Activated naive CD4-positive, alpha-beta T cell treated with anti-CD3 and anti-CD28 coated beads for 36 hours (primary cell): ENCODE measurements at regions not wholly inside any gene's neighbourhood (a gene's known extent, or its start where the extent isn't known, plus 50 kb on each side); places are given as distances from the start of the nearest gene placed in this dataset.

Source experiments
- CTCF ChIA-PET: fragments of 350-600 bp; sonication (Branson Sonifier 250); formaldehyde crosslinking; loops from one replicate; lab custom pipeline; 2021; ENCODE audit warnings: antibody characterized with exemption; lab: Charles Lee
- DNase-seq: peaks from one replicate; pipeline ENCODE4 v3.0.0-alpha.2; 2020
- H3K27ac Mint-ChIP-seq: one replicate; pipeline ENCODE4 v1.8.0; 2021; ENCODE audit warnings: mild to moderate bottlenecking, mixed read lengths
- H3K27me3 Mint-ChIP-seq: one replicate; pipeline ENCODE4 v1.8.0; 2021; ENCODE audit warnings: low read depth, mixed read lengths
- H3K36me3 Mint-ChIP-seq: one replicate; pipeline ENCODE4 v1.8.0; 2021; ENCODE audit warnings: low read depth, mixed read lengths
- H3K4me1 Mint-ChIP-seq: one replicate; pipeline ENCODE4 v1.8.0; 2021; ENCODE audit warnings: low read depth, mixed read lengths
- H3K4me3 Mint-ChIP-seq: one replicate; pipeline ENCODE4 v1.8.0; 2021; ENCODE audit warnings: mild to moderate bottlenecking, moderate library complexity, mixed read lengths
- H3K9me3 Mint-ChIP-seq: one replicate; pipeline ENCODE4 v1.8.0; 2021; ENCODE audit warnings: mixed read lengths
- intact Hi-C: fragments of 100-400 bp; cut with micrococcal nuclease; formaldehyde crosslinking; loops from one replicate; pipeline ENCODE4 v1.15.1; 2023

DNA sequence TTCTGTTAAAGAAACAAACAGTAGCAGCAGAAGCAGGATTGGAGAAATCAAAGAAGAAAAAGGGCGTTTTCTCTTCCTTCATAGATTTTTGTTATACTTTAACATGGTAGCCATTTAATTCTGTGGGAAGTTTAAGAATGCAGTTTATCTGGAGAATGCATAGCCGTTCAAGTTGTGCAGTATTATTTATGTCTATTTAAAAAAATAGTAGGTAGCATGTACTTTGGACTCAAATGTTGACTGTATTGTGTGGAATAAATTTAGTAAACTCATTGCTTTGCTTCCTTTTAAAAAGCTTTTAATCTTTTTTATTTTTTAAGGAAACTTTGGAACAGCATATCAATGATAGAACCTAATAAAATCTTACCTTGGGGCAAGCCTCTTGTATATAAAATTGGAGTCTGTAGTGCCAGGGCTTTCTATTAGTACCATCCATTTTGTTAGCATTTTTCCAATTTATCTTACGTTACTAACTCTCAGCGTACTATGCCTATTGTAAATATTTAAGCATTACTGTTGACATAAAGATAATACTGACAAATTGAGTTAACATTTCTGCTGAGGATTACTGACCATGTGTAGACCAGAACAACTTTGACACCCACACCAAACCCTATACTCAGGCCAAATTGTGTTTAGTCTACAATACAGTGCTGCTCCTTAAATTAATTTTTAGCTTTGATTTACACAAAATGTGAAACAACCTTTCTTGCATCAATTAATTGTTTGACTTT lies 291.1 kb downstream of the NNT start:
- intact Hi-C loops: no loop called here
- H3K4me1 Mint-ChIP-seq: no peaks in the 10 kb centered on the region
- no peak overlapping the region for H3K4me3 Mint-ChIP-seq
- no peak for DNase-seq
- no peak overlapping the region for H3K27ac Mint-ChIP-seq
- no peaks in the 10 kb centered on the region for H3K9me3 Mint-ChIP-seq
- H3K27me3 Mint-ChIP-seq: no peaks in the 10 kb centered on the region
- CTCF ChIA-PET: no interaction called here
- H3K36me3 Mint-ChIP-seq: no peaks in the 10 kb centered on the region

DNA sequence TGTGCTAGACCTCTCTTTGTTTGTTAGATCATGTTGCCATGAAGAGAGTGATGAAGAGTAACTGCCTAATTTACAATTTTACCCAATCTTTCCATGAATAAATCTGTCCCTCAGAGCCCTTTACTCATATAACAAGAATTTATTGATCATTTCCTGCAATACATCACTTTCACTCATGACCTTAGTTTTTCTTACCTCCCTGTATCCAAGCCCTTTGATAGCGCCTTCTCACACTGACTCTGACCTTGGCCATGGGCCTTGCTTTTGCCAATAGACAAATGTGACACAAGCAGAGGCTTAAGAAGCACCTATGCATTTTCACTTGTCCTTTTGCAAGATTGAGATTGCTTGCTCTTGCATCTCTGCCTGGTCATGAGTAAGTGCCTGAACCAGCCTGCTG lies 288.1 kb downstream of the NNT start:
- no peaks in the 10 kb centered on the region for H3K4me1 Mint-ChIP-seq
- no peaks in the 10 kb centered on the region for H3K36me3 Mint-ChIP-seq
- intact Hi-C loops: no loop called here
- H3K9me3 Mint-ChIP-seq: no peaks in the 10 kb centered on the region
- H3K4me3 Mint-ChIP-seq: no peak overlapping the region
- no peaks in the 10 kb centered on the region for H3K27me3 Mint-ChIP-seq
- no peak for DNase-seq
- H3K27ac Mint-ChIP-seq: no peak overlapping the region
- CTCF ChIA-PET: no interaction called here

DNA sequence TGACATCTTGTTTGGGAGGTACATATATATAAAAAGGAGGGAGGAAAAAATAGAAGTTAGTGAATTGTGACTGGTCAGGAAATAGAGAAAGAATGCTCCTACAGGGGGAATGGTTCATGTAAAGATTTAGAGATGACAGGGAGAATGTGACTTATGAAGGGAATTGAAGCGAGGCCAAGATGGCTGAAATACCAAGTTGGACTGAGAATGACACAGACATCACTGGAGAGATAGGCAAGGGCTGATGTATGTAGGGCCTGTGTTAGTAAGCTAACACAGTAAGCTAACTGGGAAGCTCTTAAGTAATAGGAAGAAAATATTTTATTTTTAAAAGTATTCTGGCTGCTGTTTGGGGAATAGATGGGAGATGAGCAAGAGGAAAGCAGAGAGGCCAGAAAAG lies 286.3 kb downstream of the NNT start:
- H3K4me1 Mint-ChIP-seq: no peaks in the 10 kb centered on the region
- no peak overlapping the region for H3K27ac Mint-ChIP-seq
- H3K36me3 Mint-ChIP-seq: no peaks in the 10 kb centered on the region
- H3K9me3 Mint-ChIP-seq: no peaks in the 10 kb centered on the region
- H3K4me3 Mint-ChIP-seq: no peak overlapping the region
- CTCF ChIA-PET: no interaction called here
- DNase-seq: no peak
- intact Hi-C loops: no loop called here
- H3K27me3 Mint-ChIP-seq: no peaks in the 10 kb centered on the region

DNA sequence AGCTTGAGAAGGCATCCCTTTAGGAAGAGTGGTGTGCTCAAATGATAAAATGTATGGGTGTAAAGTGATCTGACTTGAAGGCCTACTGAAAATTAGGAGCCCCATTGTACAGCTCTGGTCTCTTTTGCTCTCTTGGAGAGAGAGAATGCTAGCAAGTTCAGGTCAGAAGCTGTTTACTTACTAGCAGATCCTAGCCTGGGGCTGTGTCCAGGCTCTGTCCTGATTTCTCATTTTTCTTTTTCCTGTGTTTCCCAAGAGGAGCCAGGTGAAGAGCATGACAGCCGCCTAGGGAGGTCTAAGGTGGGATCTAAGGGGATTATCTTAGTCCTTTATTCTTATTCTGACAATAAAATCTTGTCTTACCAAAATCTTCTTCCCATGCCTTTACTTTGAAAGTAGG lies 272.8 kb downstream of the NNT start:
- intact Hi-C loops: no loop called here
- no peaks in the 10 kb centered on the region for H3K36me3 Mint-ChIP-seq
- no peaks in the 10 kb centered on the region for H3K9me3 Mint-ChIP-seq
- H3K27me3 Mint-ChIP-seq: peaks cover 4% of the 10 kb centered on the region
- no peak for DNase-seq
- H3K4me1 Mint-ChIP-seq: no peaks in the 10 kb centered on the region
- no peak overlapping the region for H3K4me3 Mint-ChIP-seq
- no peak overlapping the region for H3K27ac Mint-ChIP-seq
- CTCF ChIA-PET: interaction anchor here (0.7 kb wide), 1 partner anchor 637 kb away, joined by 6 read pairs; no protein-coding TSS in a partner anchor

DNA sequence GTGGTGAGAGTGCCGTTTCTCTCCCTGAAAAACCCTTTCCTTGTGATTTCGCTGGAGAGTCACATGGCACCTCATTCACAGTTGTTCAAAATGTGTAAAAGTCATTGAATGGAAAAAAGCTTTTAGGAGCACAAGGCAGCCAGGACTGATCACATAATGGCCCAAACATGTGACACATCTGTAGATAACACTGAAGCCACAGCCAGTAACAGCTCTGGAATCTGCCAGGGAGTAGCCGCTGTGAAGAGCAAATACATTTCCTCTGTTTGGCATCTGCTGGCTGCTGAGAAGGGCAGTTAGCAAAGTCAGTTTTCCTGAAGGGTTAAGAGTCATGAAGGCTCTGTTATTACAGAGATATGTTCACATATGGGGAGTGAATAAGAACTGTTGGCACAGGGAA lies 271.8 kb downstream of the NNT start:
- no peak overlapping the region for H3K27ac Mint-ChIP-seq

DNA sequence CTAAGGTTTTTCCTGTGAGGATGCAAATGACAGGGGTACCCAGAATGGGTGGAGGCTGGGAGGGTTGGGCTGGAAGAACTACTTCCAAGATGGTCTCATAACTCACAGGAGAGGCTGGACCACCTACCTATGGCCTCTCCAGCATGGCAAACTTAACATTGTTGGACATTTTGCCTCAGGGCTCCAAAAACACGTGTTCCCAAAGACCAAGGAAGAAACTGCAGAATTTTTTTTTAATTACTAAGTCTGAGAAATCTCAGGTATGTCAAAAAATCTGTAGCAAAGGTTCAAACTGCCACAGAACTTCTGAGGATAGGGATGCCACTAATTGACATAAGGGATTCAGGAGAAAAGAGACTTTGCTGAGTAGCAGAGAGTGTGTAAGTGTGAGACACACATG lies 270.8 kb downstream of the NNT start:
- no peaks in the 10 kb centered on the region for H3K9me3 Mint-ChIP-seq
- no peaks in the 10 kb centered on the region for H3K4me1 Mint-ChIP-seq
- intact Hi-C loops: no loop called here
- CTCF ChIA-PET: no interaction called here
- peaks cover 4% of the 10 kb centered on the region for H3K27me3 Mint-ChIP-seq
- DNase-seq: no peak
- H3K36me3 Mint-ChIP-seq: no peaks in the 10 kb centered on the region
- H3K4me3 Mint-ChIP-seq: no peak overlapping the region
- no peak overlapping the region for H3K27ac Mint-ChIP-seq

More for the DNA sequence above, 271.8 kb downstream of the NNT start:
- DNase-seq: no peak
- intact Hi-C loops: no loop called here
- CTCF ChIA-PET: interaction anchor here (0.6 kb wide), 1 partner anchor 144 kb away, joined by 4 read pairs; no protein-coding TSS in a partner anchor
- Mint-ChIP-seq H3K9me3 (no peaks in the 10 kb centered on the region), H3K27me3 (peaks cover 4% of the 10 kb centered on the region), H3K36me3 (no peaks in the 10 kb centered on the region), H3K4me1 (no peaks in the 10 kb centered on the region), H3K4me3 (no peak overlapping the region)

DNA sequence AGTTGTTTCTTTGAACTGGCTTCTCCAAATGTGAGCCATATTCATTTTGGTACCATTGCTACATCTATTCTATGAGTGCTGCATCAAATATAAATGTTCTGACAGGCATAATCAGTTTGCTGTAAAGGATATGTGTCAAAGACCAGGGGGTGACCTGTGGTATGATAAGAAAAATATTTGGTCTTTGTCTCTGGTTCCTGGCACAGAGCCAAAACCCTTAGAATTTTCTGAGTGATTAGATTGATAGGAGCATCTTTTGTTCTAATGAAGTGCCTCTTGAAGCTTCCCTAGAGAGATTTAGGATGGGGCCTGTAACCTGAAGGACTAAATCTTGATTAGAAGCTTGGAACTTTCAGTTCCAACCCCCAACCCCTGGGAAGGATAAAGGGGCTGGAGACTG lies 256.3 kb downstream of the NNT start:
- no peaks in the 10 kb centered on the region for H3K9me3 Mint-ChIP-seq
- H3K36me3 Mint-ChIP-seq: no peaks in the 10 kb centered on the region
- DNase-seq: no peak
- CTCF ChIA-PET: no interaction called here
- H3K27me3 Mint-ChIP-seq: no peaks in the 10 kb centered on the region
- H3K4me1 Mint-ChIP-seq: no peaks in the 10 kb centered on the region
- intact Hi-C loops: no loop called here
- H3K27ac Mint-ChIP-seq: no peak overlapping the region
- H3K4me3 Mint-ChIP-seq: no peak overlapping the region

DNA sequence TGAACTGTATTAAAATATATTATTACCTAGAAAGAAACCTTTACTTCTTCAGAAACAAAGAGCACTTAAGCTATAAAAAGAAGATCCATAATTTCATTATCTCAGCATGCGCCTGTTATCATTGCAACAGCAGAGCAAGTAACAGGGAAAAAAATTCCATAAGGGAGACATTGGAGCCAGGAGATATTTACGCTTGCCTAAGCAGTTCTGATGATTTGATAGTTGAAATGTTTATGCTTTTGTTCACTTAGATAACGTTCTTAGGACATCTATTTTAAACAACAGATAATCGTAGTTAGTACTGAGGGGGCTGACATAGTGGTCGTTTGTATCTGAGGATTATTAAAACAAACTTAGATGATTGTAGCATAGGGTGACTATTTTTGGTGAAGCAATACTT lies 252.5 kb downstream of the NNT start:
- no peak overlapping the region for H3K4me3 Mint-ChIP-seq
- H3K27ac Mint-ChIP-seq: no peak overlapping the region
- H3K4me1 Mint-ChIP-seq: no peaks in the 10 kb centered on the region
- H3K9me3 Mint-ChIP-seq: no peaks in the 10 kb centered on the region
- intact Hi-C loops: no loop called here
- H3K27me3 Mint-ChIP-seq: no peaks in the 10 kb centered on the region
- DNase-seq: no peak
- no peaks in the 10 kb centered on the region for H3K36me3 Mint-ChIP-seq
- CTCF ChIA-PET: no interaction called here

DNA sequence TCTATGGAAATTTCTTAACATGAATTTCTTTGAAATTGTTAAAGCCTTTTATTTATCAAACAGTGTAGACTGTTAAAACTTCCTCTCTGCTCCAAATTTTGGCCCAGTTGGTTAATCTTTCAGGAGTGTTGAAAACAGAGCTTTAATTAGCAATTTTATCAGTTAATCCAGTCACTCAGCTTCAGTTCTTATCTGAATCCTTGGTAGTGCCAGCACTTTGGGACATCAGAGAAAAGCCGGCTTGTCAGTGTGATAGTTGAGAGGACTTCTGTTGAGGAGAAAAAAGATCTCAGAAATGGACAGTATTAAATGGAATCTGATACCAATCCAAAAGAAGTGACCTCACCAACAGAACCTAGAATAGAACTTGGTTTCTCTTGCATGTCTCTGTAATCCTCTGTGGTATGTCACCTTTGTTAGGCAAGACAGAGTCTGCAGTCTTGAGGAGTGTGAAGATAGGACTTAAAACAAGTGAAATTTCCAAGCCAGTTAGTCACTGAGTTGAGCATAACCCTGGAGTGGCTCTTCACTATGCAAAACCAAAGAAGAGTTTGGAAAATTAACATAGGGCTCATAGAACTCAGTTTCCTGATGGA lies 251.8 kb downstream of the NNT start:
- Mint-ChIP-seq H3K4me3 (no peak overlapping the region), H3K27me3 (no peaks in the 10 kb centered on the region), H3K9me3 (no peaks in the 10 kb centered on the region), H3K27ac (no peak overlapping the region), H3K36me3 (no peaks in the 10 kb centered on the region), H3K4me1 (no peaks in the 10 kb centered on the region)
- DNase-seq: no peak
- intact Hi-C loops: no loop called here
- CTCF ChIA-PET: no interaction called here

DNA sequence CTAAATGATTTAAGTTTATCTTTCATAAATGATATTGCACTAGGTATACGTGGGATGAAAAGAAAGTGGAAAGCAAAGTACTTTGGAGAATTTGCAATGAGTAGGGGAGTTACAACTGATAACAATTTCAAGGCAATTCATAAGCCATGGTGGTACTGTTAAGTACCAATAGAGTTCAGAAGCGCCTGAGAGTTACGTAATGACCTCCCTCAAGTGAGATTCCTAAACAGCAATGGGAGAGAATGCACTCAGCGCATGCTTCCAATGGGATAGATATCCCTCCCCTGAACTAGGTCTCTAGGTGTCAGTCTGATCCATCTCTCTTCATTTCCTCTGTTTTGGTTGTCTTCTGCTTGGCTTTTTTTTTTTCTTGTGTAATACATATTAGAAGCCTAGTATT lies 249.3 kb downstream of the NNT start:
- no peak for DNase-seq
- Mint-ChIP-seq H3K4me1 (no peaks in the 10 kb centered on the region), H3K4me3 (no peak overlapping the region), H3K36me3 (no peaks in the 10 kb centered on the region), H3K9me3 (no peaks in the 10 kb centered on the region), H3K27me3 (no peaks in the 10 kb centered on the region), H3K27ac (no peak overlapping the region)
- intact Hi-C loops: no loop called here
- CTCF ChIA-PET: no interaction called here

DNA sequence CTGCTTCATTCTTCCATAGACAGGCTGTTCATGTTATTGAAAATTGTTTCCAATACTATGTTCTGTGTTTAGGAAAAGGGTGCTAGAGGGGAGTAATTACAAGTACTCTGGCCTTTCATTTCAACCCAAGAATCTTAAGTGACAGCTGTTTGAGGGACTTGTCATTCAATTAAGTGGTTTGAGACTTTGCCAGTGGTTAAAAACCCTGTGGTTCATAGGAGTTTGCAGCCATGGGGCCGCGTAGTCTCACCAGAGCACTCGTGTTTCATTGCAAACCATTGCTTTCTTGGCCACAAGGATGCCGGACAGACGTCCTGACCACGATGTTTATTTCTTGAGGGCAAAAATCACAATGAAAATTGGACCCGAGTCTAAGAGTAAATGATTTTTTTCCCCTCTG lies 248.8 kb downstream of the NNT start:
- CTCF ChIA-PET: no interaction called here
- no peaks in the 10 kb centered on the region for H3K9me3 Mint-ChIP-seq
- H3K4me3 Mint-ChIP-seq: no peak overlapping the region
- intact Hi-C loops: no loop called here
- no peaks in the 10 kb centered on the region for H3K27me3 Mint-ChIP-seq
- H3K36me3 Mint-ChIP-seq: no peaks in the 10 kb centered on the region
- no peak for DNase-seq
- no peak overlapping the region for H3K27ac Mint-ChIP-seq
- no peaks in the 10 kb centered on the region for H3K4me1 Mint-ChIP-seq

DNA sequence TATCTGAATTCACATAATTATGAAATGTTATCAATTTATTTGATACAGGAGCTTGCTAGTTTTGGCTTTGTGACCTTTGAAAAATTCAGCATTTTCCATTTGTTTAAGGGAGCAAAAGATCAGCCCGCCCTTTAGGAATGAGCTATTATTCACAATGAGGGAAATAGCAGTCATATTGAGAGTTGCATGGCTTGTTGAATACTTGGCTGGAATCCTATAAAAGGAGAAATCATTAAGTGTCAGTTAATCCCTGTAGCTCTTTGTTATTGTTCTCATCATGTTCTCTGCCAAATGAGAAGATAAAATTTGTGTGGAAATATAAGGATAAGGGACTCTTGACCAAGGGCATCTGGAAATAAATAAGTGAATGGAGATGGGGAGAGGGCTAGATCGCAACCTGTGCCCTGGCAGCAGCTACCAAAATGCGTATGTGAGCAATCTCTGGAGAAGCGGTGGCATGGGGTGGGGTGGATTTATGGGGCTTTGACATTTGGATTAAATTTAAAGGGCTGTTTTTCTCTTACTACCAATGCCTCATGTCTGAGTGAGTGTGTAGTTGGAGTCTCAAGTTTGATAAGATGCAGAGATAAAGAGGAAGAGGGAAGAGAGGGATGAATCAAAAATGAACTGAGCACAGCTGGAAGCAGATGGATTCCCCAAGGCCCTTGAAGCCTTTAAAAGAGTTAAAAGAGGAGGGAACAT lies 237.6 kb downstream of the NNT start:
- peaks cover 4% of the 10 kb centered on the region for H3K9me3 Mint-ChIP-seq
- CTCF ChIA-PET: no interaction called here
- intact Hi-C loops: no loop called here
- no peak for DNase-seq
- H3K4me1 Mint-ChIP-seq: no peaks in the 10 kb centered on the region
- no peaks in the 10 kb centered on the region for H3K36me3 Mint-ChIP-seq
- no peaks in the 10 kb centered on the region for H3K27me3 Mint-ChIP-seq
- H3K4me3 Mint-ChIP-seq: no peak overlapping the region
- H3K27ac Mint-ChIP-seq: no peak overlapping the region

DNA sequence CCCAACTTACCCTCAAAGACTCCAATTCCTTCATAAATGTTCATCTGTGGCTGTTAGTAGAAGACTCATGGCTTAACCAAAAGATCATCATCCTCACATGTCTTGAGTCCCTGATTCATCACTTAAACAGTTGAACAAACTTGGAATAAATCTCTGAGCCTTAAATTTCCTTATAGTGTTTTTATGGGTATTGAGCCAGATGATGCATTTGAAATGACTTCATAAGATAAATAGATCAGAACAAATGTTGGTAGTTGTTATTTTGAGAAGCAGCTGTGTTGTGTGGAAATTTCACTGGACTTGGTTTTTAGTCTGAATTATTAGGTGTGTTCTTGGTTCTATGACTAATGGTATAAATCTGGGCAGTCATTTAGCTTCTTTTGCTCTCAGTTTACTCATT lies 236.2 kb downstream of the NNT start:
- no peak for DNase-seq
- Mint-ChIP-seq H3K36me3 (no peaks in the 10 kb centered on the region), H3K9me3 (peaks cover 4% of the 10 kb centered on the region), H3K4me3 (no peak overlapping the region), H3K27ac (no peak overlapping the region), H3K27me3 (no peaks in the 10 kb centered on the region), H3K4me1 (no peaks in the 10 kb centered on the region)
- intact Hi-C loops: no loop called here
- CTCF ChIA-PET: no interaction called here
